ENCODE measurements at regions not wholly inside any gene's neighbourhood (a gene's known extent, or its start where the extent isn't known, plus 50 kb on each side); places are given as distances from the start of the nearest gene placed in this dataset.

DNA sequence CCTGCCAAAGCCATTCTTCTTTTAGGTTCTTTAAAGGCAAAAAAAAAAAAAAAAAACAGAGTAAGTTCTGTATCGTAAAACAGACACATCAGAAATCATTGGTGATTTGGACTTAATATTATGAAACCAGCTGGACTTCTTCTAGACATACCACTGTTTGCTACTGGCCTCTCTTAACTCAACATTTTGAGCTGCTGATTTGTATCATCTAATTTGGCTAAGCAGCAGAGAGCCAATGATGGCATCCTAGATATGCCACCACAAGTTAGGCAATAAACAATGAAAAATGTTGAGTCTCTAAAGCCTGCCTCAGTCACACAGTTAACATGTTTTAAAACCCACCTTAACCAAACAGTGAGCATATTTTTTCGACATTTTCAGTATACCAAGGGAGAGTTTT, 1034.3 kb upstream of the NXPH2 start:
- DNase-seq: no peak

DNA sequence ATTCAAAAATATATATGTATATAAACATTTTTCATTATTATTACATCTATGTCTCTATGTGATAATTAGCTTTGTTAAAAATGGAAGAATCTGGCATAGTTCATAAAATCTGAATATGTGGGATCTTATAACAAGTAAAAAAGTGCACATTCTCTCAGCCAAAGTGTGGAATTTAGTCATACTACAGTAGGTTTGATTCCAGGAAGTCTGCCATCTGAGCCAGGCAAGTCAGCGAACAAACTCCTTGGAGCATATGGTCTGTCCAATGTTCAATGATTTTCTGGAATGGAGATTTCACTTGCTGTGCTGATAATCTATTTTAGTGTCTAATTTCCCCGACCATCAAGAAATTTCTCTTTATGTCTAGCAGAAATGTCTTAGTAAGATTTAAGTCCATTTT, 1033.2 kb upstream of the NXPH2 start:
- no peak for DNase-seq

DNA sequence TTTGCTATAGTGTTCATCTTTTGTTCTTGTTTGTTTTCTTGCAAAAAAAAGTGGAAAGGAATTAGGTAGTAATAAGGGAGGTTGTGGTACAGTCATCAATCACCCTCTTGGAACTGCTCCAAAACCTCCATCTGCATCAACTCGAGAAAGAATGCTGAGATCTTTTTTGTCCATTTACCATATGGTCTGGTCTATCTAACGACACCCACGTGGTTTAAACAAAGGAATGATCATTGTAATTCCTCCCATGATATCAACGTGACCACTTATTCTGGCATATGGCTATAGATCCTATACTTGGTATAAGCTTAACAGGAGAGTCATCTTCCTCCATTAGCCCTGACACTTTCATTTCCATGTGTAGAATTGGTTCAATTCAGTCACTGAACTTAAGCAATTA, 1025.3 kb upstream of the NXPH2 start:
- peak; percentile 32 for DNase-seq

DNA sequence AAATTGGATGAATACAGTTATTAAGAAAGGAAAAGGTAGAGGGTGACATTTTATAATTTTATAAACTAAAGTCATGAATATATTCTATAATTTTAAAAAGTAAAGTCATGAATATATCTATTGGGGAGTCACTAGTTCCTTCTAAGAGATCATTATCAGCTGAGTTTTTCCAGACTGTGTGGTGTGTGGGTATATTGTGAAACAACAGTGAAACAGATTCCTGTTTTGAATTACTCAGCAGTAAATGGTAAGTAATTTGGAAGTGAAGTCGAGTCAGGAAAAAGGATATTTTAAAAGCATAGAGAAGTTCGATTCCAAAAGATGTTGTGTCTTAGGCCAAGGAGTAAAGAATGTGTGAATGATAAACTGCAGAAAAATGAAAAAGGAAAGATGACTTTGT, 1018.2 kb upstream of the NXPH2 start:
- no peak for DNase-seq

DNA sequence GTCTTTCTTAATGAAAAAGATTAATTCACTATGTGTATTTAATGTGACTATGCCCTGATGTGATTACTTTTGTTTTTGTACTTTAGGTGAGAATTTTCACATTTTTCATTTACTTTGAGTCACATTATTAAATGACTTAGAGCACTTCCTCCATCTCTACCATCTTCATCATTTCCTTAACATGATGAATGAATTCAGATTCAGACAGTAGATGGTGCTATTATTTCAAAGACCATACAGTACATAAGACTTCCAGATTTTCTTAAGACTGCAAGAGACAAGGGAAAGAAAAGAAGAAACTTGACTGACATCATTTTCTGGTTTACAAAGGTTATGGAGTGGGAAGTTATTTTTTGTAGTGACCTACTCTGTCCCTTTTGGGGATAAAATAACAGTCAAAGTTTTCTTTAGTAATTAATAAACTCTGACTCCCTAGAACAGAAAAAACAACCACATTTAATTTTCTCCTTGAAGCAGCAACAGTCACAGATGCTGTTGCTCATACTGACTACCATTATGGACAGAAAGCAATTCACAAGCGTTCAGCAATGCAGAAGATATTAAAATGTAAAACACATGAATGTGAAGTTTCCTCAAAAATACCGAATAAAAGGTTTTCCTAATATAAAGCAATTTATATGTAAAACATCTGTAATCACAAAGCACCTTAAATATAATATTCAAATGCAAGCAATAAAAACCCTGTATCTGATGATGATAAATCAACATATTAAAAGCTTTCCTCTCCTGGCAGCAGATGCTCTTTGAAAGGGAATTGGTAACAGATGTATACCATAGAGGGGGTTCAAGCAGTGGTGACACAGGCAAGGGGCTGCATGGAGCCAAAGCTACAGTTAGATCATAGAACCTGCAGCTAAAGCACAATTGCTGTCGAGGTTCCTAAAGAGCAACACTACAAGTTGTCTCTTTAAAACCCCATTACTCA, 1010.9 kb upstream of the NXPH2 start:
- DNase-seq: peak; percentile 7

DNA sequence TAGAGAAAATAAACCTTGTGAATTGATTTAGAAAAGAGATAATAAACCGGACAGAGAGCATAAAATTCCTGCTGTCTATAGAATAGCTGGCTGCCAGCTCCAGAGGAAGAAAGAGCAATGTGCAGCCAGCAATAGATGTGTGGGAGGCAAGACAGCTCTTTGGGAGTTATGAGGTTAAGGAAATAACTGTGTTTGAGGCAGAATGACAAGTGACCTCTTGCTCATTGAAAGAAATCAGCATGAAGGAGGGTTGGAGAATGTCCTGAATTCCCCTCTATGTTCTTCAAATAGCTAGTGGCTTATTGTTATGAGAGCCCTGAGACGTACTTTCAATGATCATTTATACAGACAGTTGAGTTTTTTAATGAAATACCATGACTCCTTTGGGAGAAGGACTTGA, 1009.9 kb upstream of the NXPH2 start:
- DNase-seq: no peak

DNA sequence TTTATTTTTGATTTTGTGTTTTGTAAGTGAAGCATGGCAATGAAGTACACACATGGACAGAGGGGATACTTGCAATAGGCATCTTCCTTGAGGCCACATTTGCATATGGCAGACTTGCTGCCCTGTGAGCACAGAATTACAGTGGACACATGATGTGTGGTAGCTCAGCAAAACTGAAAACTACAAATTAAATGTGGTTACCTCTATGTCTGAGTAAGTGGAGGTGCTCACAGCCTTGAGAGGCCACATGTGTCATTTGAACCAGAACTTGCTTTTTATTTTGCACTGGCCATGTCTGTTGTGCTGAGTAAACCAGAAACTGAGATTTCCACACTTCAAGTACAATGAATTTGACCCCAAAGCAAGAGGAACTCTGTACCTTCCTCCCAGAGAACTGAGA, 998.5 kb upstream of the NXPH2 start:
- no peak for DNase-seq

DNA sequence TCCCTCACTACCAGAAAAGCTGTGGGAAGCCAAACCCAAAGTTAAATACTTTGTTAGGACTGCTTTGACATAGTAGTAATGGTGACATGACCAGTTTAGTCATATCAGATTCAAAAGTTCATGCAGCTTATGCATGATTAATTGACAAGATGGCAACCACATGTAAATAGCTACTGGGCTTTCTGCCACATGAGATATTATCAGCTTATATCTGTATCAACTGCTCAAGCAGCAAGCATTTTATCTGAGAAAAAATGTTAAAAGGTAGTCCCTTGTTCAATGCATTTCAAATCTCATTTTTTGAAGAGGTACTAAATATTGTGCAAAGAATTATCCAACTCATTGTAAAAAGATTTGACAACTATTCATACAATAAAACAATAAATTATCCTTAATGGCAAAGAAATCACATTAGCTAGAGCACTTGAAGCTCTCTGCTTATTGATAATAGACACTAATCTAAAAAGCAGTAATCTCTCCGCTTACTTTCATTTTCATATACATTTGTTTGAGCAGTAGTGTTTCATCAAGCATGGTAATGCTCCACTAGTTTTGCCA, 993.6 kb upstream of the NXPH2 start:
- no peak for DNase-seq

DNA sequence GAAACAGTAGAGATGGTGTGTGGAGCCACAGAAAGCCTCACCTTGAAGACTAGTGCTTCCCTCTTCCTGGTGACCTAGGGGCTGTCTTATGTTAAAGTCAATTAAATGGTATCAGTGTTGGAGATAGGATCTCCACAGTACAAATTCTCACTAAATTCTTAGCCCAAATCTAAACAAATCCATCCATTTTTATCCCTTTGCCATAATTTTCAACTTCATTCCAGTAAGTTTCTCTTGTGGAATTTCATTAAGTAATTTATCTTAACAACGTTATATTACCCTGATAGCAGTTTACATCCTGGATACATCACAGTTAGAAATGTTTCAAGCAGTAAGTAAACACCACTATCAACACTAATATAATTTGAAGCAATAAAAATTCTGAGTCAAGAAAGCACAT, 989.4 kb upstream of the NXPH2 start:
- no peak for DNase-seq

DNA sequence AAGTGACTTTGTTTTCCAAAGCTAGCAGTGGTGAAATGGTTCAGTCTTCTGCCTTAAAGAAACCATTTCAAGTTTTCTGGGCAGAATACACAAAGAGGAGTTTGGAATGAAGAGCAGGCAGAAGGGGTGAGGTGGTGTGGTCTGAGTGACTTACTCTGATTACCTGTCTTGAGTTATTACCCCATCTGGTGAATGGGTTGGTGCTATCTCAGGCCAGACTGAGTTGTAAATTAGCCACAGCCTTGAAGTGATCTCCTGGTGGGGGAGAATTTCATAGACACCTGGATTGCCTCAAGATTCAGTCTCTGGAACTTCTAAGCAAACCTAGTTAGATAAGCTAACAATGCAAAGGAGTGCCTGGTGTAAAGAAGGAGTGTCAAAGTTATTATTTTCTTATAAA, 983.5 kb upstream of the NXPH2 start:
- no peak for DNase-seq

DNA sequence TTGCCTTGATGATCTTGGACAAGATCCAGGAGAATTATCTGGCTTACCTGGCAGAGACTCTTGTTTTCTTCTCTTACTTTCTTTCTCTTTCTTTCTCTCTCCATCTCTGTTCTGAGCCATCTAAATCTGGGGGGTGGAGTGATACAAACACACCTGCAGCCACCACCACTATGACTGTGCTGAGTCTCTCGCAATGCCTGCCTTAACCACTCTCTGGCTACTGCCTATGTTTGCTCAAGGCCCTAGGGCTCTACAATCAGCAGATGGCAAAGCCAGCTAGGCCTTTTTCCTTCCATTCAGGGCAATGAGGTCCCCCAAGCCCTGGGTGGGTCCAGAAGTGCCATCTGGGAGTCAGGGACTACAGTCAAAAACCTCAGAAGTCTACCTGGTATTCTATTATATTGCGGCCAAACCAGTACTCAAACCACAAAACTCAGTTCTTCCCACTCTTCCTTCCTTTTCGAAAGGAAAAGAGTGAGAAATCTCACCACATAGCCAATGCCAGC, 978.9 kb upstream of the NXPH2 start:
- no peak for DNase-seq

DNA sequence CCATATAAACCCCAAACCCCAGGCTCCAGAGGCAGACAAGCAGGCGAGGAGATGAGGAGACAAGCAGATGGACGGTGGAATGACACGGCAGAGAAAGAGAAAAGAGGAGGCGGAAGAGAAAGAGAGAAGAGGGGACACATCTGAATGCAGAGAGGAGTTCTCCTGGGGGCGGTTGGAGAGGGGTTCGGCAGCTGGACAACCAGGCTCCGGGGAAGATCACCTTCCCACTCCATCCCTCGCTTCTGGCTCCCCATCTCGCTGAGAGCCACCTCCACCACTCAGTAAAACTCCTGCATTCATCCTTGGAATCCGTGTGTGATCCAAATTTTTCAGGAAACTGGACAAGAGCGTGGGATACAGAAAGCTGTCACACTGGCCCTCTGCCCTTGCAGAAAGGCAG, 966.7 kb upstream of the NXPH2 start:
- DNase-seq: no peak

DNA sequence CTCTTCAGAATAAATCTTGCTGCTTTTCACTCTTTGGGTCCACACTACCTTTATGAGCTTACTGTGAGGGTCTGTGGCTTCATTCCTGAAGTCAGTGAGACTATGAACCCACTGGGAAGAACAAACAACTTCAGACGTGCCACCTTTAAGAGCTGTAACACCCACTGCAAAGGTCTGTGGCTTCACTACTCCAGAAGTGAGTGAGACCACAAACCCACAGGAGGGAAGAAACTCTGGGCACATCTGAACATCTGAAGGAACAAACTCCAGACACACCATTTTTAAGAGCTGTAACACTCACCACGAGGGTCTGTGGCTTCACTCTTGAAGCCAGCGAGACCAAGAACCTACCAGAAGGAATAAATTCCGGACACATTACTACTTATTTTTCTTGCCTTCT, 964.1 kb upstream of the NXPH2 start:
- DNase-seq: no peak

DNA sequence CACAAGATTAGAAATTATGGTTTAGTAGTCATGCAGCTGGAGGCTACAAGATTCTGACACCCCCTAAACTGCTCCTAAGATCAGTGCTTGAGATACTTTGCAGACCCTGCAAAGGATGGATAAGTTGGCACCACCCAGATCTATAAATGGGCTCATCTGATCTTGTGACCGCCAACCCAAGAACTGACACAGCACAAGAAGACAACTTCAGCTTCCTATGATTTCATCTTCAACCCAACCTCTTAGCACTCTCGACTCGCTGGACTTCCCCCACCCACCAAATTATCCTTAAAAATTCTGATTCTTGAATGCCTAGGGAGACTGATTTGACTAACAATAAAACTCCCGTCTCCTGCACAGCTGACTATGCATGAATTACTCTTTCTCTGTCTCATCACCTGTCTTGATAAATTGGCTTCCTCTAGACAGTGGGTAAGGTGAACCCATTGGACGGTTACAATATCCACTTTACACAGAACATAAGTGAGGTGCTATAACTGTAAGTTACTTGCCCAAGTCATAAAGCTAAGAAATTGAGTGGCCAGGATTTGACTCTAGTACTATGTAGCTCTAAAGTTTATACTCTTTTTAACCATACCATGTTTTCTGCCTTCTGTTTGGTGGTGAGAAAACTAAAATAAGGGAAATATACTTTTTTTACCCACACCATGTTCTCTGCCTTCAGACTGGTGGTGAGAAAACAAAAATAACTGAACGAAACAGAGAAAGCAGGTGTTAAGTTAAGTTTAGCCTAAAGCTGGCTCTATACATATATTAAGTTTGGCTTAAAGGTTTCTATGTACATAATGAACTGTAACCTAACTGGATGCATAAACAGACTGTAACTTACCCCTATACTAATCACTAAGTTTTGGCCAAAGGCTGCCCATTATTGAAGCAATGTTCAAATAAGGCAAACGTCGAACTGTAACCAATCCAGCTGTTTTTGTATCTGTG, 962.3 kb upstream of the NXPH2 start:
- DNase-seq: no peak

DNA sequence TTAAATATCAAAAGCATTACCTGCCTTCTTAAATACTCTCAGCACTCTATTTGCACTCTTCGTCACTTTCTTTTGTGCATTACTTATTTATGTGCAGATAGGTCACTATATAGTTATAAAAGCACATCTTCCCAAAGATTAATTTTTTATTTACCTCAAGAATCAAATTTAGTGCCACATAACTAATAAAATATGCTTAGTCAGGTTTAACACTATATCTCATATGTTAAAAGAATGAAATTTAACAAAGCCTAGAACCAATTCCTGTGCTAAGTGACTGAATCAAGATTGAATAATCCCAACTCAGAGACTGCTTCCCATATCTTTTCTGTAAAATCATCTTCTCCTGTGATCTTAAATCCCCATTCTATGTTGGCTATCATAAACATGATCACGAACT, 957.5 kb upstream of the NXPH2 start:
- no peak for DNase-seq

DNA sequence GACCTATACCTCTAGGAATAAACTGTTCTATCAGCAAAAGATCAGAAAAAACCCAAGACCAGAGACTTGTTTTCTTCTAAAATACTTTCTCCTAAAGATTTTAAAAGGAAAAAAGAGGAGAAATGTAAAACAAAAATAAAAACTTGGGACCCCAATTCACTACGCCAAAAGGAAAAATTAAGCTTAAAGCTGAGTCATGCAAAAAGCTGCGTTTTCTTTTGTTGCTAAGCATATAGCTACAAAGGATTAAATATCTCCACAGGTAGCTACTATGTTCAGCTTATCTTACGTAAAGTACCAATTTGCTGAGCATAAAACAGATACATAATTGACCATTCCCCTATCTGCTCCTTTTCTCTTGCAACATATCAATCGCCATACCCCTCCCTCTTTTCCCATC, 950.0 kb upstream of the NXPH2 start:
- no peak for DNase-seq

DNA sequence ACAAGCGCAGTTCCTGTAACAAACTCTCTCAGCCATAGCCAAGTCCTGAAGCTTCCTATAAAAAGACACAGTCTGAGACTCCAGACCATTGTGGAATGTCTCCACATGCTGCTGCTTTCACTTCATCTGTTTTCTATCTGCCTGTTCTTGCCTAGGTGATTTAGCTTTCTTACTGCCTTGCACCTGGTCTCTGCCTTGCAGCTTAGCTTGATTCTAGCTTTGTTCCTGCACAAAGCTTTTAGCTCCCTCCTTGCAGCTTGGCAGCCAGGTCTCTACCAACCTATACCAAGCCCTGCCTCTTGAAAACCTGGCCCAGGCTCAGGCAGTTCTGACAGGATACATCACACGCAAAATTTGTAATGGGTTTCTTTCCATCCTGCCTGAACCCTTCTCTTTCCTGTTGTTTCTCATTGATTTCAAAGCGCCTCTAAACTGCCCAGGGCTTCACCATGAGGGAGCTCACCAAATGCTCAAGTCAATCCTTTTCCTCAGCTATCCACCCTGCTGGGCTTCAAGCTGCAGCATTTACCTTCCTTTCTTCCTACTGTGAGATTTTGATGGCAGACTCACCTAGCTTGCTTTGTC, 941.3 kb upstream of the NXPH2 start:
- DNase-seq: no peak

DNA sequence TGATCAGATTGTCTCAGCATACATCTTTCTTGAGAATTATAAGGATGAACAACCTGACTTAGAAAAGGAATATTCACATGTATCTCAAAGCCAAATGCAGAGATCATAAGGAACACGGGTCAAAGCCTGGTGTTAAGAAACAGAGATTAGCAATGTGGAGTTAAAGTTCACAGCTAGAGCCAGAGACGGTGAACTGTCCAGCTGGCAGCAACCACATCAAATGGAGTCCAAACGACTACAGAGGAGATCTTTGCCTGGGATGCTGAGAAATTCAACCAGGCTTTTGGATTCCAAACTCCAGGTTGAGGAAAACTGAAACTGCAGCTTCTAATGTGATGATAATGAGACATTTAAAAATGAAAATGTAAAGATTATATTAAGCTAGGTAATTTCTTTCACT, 939.9 kb upstream of the NXPH2 start:
- DNase-seq: no peak

DNA sequence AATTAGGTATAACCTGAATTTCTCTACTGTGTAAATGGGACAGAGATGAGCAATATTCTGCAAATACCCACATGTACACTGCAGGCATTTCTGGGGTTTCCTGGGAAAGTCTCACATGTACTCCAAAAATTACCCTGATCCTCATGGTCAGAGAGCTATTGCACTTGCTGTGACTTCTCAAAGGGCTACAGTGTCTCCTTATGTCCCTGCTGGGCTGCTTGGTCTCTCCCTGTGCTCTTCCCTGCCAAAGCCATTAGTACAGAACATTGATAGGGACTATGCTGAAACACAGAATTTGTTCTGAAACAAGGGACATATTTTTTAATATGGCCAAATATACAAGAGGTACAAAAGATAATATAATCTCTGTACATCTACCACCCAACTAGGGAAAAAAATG, 924.4 kb upstream of the NXPH2 start:
- no peak for DNase-seq

DNA sequence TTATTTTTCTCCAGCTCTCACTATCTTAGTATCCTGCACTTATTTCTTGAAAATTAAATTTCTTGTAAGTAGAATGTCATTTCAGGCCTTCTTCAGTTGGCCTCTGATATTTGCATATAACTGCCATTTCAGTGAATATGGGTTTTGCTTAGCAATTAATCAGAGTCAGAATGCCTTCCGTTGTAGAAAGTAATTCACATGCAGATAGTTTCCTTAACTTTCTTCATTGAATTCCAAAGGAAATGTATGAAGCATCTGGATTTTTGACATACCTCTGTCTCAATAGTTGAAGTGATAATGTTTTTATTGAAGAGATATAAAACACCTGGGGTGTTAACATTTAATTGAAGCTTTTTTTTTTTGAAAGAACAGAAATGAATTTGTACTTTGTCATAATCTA, 914.1 kb upstream of the NXPH2 start:
- no peak for DNase-seq

DNA sequence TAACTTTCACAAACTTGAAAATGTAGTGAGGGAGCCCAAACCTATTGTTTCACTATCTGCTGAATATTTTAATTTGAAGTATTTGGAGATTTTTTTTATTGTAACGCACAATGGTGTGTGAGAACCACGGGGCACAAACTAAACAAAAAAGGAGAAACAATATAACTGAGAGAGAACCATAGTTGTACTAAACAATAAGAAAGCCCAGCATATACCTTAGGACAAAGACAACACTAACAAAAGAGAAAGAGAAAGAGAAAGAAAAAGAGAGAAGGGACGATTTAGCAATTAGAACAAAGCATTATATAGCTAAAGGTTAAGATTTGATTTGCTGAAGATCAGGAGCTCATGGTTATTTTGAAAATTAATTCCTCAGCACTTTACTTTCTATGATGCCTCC, 906.0 kb upstream of the NXPH2 start:
- DNase-seq: no peak

DNA sequence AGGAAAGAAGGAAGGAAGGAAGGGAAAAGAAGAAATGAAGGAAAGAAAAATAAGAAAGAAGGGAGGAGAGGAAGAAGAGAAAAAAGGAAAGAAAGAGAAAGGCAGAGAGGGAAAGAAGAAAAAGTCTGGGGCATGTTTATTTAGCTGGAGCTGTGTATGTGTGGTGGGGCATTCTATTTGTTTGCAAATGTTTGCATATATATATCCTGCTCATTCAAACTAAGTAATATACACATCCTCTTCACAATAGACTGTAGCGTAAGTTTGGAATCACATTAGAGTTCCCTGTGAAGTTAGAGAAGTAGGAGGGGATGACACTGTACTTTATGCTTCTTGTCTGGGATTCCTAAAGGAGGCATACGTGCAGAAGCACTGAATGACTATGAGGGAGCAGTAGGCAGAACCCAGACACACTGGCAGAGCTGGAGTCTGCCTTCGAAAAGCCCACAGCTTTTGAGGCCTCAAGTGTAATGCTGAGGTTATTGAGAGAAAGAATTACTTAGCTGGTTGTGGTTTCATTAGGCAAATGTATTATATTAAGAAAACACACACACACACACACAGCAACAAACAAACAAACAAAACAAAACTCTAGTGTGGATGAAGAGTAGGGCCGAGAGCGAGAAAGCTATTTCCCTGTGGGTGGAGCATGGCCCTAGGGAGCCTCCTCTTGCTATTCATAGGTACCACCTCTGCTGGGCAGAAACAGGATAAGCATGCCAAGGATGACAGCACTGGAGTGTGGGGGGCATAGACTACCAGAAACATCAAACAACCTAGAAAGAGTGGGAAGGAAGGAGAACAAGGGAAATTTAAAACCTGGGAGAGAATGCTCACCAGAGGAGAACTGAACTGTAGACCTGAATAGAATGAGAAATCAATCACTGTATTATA, 905.1 kb upstream of the NXPH2 start:
- no peak for DNase-seq

Data from COR-L47 (cell line).